Limb (tissue), 2 donors: ENCODE measurements at regions not wholly inside any gene's neighbourhood (a gene's known extent, or its start where the extent isn't known, plus 50 kb on each side); places are given as distances from the start of the nearest gene placed in this dataset.

Experiments
- DNase-seq, 2 donors: peaks; one replicate each; pipeline ENCODE4 v3.0.0-alpha.2; 2016; ENCODE audit errors: extremely low spot score in 2 of 2

GRCh38 chr1:193700710-193701355 lies 514.4 kb upstream of the B3GALT2 start:
- DNase-seq, result no peak

- no peak for DNase-seq
Observed at GRCh38 chr1:193699261-193699660, 512.8 kb upstream of the B3GALT2 start.

GRCh38 chr1:193697776-193698175 lies 511.4 kb upstream of the B3GALT2 start:
- DNase-seq, result no peak

- DNase-seq, result no peak
Observed at GRCh38 chr1:193697115-193697762, 510.8 kb upstream of the B3GALT2 start.

GRCh38 chr1:193694741-193695140 lies 508.3 kb upstream of the B3GALT2 start:
- no peak for DNase-seq

GRCh38 chr1:193685986-193686385 lies 499.6 kb upstream of the B3GALT2 start:
- no peak for DNase-seq

GRCh38 chr1:193681422-193681821 lies 495.0 kb upstream of the B3GALT2 start:
- no peak for DNase-seq

- DNase-seq, result no peak
Observed at GRCh38 chr1:193680924-193681316, 494.5 kb upstream of the B3GALT2 start.

- DNase-seq, result no peak
Observed at GRCh38 chr1:193680247-193680923, 494.0 kb upstream of the B3GALT2 start.

- no peak for DNase-seq
Observed at GRCh38 chr1:193677874-193678273, 491.5 kb upstream of the B3GALT2 start.

- no peak for DNase-seq
Observed at GRCh38 chr1:193676996-193677549, 490.7 kb upstream of the B3GALT2 start.

- DNase-seq, result no peak
Observed at GRCh38 chr1:193674292-193674944, 488.0 kb upstream of the B3GALT2 start.

- DNase-seq, result no peak
Observed at GRCh38 chr1:193666485-193667083, 480.2 kb upstream of the B3GALT2 start.

- DNase-seq, result no peak
Observed at GRCh38 chr1:193663965-193664364, 477.6 kb upstream of the B3GALT2 start.

- no peak for DNase-seq
Observed at GRCh38 chr1:193662030-193662429, 475.6 kb upstream of the B3GALT2 start.

- DNase-seq, result no peak
Observed at GRCh38 chr1:193661385-193661784, 475.0 kb upstream of the B3GALT2 start.

GRCh38 chr1:193660428-193660827 lies 474.0 kb upstream of the B3GALT2 start:
- DNase-seq, result no peak

GRCh38 chr1:193658691-193659090 lies 472.3 kb upstream of the B3GALT2 start:
- DNase-seq, result no peak

GRCh38 chr1:193658081-193658480 lies 471.7 kb upstream of the B3GALT2 start:
- no peak for DNase-seq

- no peak for DNase-seq
Observed at GRCh38 chr1:193657552-193657951, 471.1 kb upstream of the B3GALT2 start.

- no peak for DNase-seq
Observed at GRCh38 chr1:193656841-193657240, 470.4 kb upstream of the B3GALT2 start.
